ENCODE measurements at regions not wholly inside any gene's neighbourhood (a gene's known extent, or its start where the extent isn't known, plus 50 kb on each side); places are given as distances from the start of the nearest gene placed in this dataset.

DNA sequence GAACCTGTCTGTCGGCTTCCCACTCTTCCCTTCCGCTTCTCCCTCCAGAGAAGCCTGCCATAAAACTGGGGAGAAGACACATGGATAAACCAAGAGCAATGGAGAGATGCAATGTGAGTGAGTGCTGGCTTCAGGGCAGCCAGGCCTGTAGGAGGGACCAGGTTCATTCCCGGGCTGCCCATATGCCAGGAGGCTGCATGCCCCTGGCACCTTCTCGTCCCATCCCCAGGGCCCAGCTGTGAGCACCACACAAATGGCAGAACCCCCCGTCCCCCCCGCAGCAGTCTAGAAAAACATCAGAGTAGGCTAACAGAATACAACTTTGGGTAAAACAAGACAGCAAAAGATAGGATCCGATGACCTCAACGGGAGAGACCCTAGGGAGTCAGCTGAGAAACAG is 341.3 kb upstream of the SHH start:
- CTCF ChIA-PET: no interaction called here
- H3K4me3 Mint-ChIP-seq: no peak overlapping the region

DNA sequence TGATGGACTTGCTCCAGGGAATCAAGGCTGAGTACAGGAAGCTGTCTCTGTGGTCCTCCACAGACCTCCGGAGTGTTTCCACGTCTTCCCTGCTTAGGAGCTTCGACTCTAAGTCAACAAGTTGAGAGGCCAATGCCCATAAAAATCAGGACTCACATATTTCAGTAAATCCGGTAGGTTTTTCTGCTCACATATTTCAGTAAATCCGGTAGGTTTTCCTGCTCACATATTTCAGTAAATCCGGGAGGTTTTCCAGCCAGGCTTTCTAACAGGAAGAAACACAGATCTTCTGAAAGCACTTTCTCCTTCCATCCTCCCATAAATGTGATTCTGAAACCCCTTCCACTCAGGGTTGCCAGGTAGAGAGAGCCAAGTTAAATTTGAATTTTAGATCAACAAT is 340.1 kb upstream of the SHH start:
- no peaks in the 10 kb centered on the region for H3K27me3 Mint-ChIP-seq (ENCODE audit: low read depth)
- ChIA-PET POLR2A (no interaction called here), CTCF (no interaction called here)
- H3K4me1 Mint-ChIP-seq (ENCODE audit: low read depth): no peaks in the 10 kb centered on the region
- no peak overlapping the region for H3K27ac Mint-ChIP-seq
- no peak overlapping the region for H3K4me3 Mint-ChIP-seq
- DNase-seq (no peak), ATAC-seq (no peak)
- H3K9me3 Mint-ChIP-seq (ENCODE audit: insufficient read depth): peaks cover 4% of the 10 kb centered on the region
- no peaks in the 10 kb centered on the region for H3K36me3 Mint-ChIP-seq (ENCODE audit: low read depth)

More for the DNA sequence above, 341.3 kb upstream of the SHH start:
- H3K27ac Mint-ChIP-seq: no peak overlapping the region
- no peaks in the 10 kb centered on the region for H3K36me3 Mint-ChIP-seq (ENCODE audit: low read depth)
- POLR2A ChIA-PET: no interaction called here
- no peaks in the 10 kb centered on the region for H3K27me3 Mint-ChIP-seq (ENCODE audit: low read depth)
- no peaks in the 10 kb centered on the region for H3K4me1 Mint-ChIP-seq (ENCODE audit: low read depth)
- peaks cover 4% of the 10 kb centered on the region for H3K9me3 Mint-ChIP-seq (ENCODE audit: insufficient read depth)
- ATAC-seq (no peak), DNase-seq (no peak)

DNA sequence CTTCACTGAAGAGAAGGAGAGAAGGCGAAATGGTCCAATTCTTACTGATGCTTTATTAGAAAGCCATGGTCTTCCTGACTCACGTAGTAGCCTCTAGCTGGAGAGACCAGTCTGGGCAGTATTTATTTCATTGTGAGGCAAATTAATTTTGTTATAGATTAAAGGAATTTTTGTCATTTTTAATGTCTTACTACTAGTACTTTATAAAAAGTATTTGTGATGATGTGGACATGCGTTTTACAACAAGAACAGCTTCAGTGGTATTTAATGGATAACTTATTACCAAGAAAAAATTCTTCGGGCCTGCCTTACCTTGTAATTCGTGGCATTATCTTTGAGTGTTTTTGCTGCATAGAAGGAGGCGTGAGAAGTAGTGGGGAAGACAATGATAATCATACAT is 339.4 kb upstream of the SHH start:
- ChIA-PET POLR2A (interaction anchor here (0.5 kb wide), 1 partner anchor 88 kb away, joined by 4 read pairs; no protein-coding TSS in a partner anchor), CTCF (no interaction called here)
- ATAC-seq: no peak
- H3K27me3 Mint-ChIP-seq (ENCODE audit: low read depth): no peaks in the 10 kb centered on the region
- no peak for DNase-seq
- H3K36me3 Mint-ChIP-seq (ENCODE audit: low read depth): no peaks in the 10 kb centered on the region
- peaks cover 4% of the 10 kb centered on the region for H3K9me3 Mint-ChIP-seq (ENCODE audit: insufficient read depth)
- no peak overlapping the region for H3K4me3 Mint-ChIP-seq
- no peaks in the 10 kb centered on the region for H3K4me1 Mint-ChIP-seq (ENCODE audit: low read depth)
- H3K27ac Mint-ChIP-seq: no peak overlapping the region

DNA sequence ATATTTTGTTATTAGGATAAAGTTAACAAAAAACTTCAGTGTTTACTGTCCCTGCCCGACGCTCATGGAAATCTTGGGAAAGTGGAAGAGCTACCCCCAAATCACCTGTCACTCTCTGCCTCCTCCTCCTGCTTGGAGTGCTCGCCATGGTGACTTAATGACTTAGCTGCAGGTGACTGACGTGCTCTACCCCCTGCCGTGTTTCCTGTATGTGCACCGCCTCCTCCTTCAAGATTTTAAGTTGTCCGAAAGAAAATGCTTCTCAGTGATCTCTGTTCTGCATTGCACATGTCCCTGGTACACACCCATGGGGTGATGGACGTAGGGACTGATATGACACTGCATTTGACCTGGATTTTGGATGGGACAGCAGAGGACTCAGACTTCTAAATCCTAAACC is 338.8 kb upstream of the SHH start:
- no peak for DNase-seq
- POLR2A ChIA-PET: interaction anchor here (0.5 kb wide), 1 partner anchor 88 kb away, joined by 4 read pairs; no protein-coding TSS in a partner anchor
- no peaks in the 10 kb centered on the region for H3K36me3 Mint-ChIP-seq (ENCODE audit: low read depth)
- no peaks in the 10 kb centered on the region for H3K27me3 Mint-ChIP-seq (ENCODE audit: low read depth)
- H3K9me3 Mint-ChIP-seq (ENCODE audit: insufficient read depth): peaks cover 4% of the 10 kb centered on the region
- H3K4me3 Mint-ChIP-seq: no peak overlapping the region
- no peak overlapping the region for H3K27ac Mint-ChIP-seq
- no peak for ATAC-seq
- H3K4me1 Mint-ChIP-seq (ENCODE audit: low read depth): no peaks in the 10 kb centered on the region
- CTCF ChIA-PET: no interaction called here

DNA sequence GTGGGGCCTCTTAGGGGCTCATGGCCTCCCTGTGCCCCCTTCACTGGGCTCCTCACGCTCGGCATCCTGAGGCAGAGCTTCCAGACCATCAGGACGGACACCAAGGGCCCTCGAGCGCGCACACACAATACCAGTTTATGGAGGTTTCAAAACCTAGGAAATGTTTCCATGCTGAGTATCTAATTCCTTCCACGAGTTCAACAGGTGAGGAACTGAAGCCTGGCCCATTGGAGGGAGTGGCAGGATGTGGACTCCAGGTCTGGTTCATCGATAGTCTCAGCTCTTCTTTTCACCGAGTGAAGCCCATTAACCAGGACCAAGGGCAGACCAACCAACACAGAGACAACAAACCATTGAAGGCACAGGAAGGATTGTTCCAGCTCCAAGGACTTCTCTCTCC is 336.7 kb upstream of the SHH start:
- ATAC-seq: no peak
- CTCF ChIA-PET: no interaction called here
- Mint-ChIP-seq H3K36me3 (ENCODE audit: low read depth) (no peaks in the 10 kb centered on the region), H3K4me1 (ENCODE audit: low read depth) (no peaks in the 10 kb centered on the region), H3K4me3 (no peak overlapping the region), H3K27me3 (ENCODE audit: low read depth) (no peaks in the 10 kb centered on the region), H3K9me3 (ENCODE audit: insufficient read depth) (peaks cover 4% of the 10 kb centered on the region), H3K27ac (no peak overlapping the region)
- POLR2A ChIA-PET: no interaction called here
- DNase-seq: no peak

DNA sequence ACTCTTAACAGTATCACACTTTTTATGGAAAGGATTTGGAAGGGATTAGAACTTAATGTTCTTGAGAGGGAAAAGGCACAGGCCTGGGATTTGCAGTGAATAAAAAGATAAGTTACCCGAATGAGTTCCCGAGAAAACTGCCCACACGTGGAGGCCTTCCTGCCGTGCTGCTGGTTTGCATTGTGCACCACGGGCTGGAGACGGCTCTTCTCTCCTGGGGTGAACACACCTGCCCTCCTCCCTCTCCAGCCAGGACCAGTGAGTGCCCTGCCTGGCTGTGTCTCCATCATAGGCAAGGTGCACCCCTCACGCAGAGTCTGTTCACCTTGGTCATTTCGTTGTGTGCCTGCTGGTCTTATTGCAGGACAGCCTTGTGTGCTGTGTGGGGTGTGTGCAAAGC is 336.3 kb upstream of the SHH start:
- H3K36me3 Mint-ChIP-seq (ENCODE audit: low read depth): no peaks in the 10 kb centered on the region
- H3K9me3 Mint-ChIP-seq (ENCODE audit: insufficient read depth): peaks cover 3% of the 10 kb centered on the region
- DNase-seq (no peak), ATAC-seq (no peak)
- no peaks in the 10 kb centered on the region for H3K27me3 Mint-ChIP-seq (ENCODE audit: low read depth)
- H3K27ac Mint-ChIP-seq: no peak overlapping the region
- ChIA-PET POLR2A (no interaction called here), CTCF (no interaction called here)
- no peaks in the 10 kb centered on the region for H3K4me1 Mint-ChIP-seq (ENCODE audit: low read depth)
- H3K4me3 Mint-ChIP-seq: no peak overlapping the region

DNA sequence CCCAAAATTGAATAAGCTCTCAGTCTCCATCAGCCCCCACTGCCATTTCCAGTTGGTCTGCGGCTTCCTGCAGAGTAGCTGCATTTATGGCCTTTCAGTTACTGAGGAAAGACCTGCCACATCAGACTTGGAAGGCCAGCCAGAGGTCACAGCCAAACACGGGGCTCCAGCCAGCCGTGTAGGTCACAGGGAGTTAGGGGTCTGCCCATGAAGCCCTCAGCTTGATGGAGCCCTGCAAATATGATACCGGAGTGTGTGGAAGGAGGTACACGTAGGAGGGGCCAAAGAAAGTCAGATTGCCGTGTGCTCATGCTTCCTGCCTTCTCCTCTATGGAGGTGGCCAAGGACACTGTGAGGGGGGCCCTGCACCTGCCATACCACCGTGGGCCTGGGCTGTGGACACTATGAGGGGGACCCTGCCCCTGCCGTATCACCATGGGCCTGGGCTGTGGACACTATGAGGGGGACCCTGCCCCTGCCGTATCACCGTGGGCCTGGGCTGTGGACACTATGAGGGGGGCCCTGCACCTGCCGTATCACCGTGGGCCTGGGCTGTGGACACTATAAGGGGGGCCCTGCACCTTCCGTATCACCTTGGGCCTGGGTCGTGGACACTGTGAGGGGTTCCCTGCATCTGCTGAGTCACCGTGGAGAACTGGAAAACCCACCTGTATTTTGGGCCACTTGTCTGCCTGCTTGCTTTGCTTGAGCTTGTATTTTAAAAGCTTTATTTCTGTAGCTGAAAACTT is 335.7 kb upstream of the SHH start:
- no peaks in the 10 kb centered on the region for H3K9me3 Mint-ChIP-seq (ENCODE audit: insufficient read depth)
- H3K4me3 Mint-ChIP-seq: no peak overlapping the region
- POLR2A ChIA-PET: no interaction called here
- H3K27ac Mint-ChIP-seq: no peak overlapping the region
- H3K36me3 Mint-ChIP-seq (ENCODE audit: low read depth): no peaks in the 10 kb centered on the region
- H3K4me1 Mint-ChIP-seq (ENCODE audit: low read depth): no peaks in the 10 kb centered on the region
- no peaks in the 10 kb centered on the region for H3K27me3 Mint-ChIP-seq (ENCODE audit: low read depth)
- DNase-seq: no peak
- ATAC-seq: no peak
- CTCF ChIA-PET: no interaction called here

DNA sequence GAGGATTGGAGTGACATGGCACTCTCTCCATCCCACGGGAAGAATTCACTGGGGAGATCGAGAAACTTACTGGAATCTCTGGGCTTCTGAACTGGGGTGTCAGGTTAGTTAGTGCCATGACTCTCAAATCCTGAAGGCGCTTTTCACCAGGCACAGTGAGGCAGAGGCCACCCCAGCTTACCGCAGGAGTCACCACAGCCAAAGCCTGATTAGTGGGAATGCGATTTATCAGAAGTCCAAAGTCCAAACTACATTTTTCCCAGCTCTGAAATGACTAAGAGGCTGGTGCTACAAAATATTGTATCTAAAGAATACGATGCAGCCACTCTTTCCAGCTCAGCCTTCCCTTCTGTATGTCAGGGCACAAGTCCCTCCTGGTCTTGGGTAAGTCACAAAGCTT is 334.8 kb upstream of the SHH start:
- no peaks in the 10 kb centered on the region for H3K4me1 Mint-ChIP-seq (ENCODE audit: low read depth)
- no peaks in the 10 kb centered on the region for H3K27me3 Mint-ChIP-seq (ENCODE audit: low read depth)
- H3K27ac Mint-ChIP-seq: no peak overlapping the region
- ChIA-PET CTCF (no interaction called here), POLR2A (no interaction called here)
- no peaks in the 10 kb centered on the region for H3K36me3 Mint-ChIP-seq (ENCODE audit: low read depth)
- ATAC-seq: no peak
- H3K4me3 Mint-ChIP-seq: no peak overlapping the region
- no peaks in the 10 kb centered on the region for H3K9me3 Mint-ChIP-seq (ENCODE audit: insufficient read depth)
- no peak for DNase-seq

DNA sequence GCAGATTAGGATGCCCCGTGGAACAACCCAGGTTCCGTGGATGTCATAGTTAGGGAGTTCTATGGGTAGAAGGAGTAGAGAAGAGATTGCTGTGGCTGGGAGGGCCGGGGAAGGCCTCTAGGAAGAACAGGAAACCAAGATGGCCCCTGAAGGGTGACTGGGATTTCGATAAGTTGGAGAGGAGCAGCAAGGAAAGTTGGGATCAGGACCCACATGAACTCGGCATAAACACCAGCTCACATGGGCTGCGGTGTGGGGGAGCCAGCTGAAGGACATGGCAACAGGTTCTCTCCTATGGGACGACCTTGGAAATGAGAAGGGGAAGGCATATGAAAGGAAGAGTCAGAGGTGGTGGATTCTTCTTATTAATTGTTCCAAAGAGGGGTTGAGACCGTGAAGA is 333.7 kb upstream of the SHH start:
- DNase-seq: no peak
- POLR2A ChIA-PET: no interaction called here
- no peak for ATAC-seq
- H3K27me3 Mint-ChIP-seq (ENCODE audit: low read depth): no peaks in the 10 kb centered on the region
- CTCF ChIA-PET: no interaction called here
- no peak overlapping the region for H3K27ac Mint-ChIP-seq
- H3K4me3 Mint-ChIP-seq: no peak overlapping the region
- no peaks in the 10 kb centered on the region for H3K4me1 Mint-ChIP-seq (ENCODE audit: low read depth)
- no peaks in the 10 kb centered on the region for H3K9me3 Mint-ChIP-seq (ENCODE audit: insufficient read depth)
- no peaks in the 10 kb centered on the region for H3K36me3 Mint-ChIP-seq (ENCODE audit: low read depth)

DNA sequence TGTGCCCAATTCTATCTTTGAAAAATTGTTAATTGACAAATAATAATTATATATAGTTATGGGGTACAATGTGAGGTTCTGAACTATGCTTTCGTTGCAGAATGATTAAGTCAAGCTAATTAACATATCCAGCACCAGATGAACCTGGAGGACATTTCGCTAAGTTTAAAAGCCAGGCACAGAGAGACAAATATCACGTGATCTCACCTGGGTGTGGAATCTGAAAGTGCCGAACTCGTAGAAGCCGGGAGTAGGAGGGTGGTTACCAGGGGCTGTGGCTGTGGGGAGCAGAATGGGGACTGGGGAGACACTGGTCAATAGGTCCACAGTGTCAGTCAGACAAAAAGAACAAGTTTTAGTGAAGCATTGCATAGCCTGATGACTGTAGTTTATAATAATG is 332.9 kb upstream of the SHH start:
- no peaks in the 10 kb centered on the region for H3K36me3 Mint-ChIP-seq (ENCODE audit: low read depth)
- no peaks in the 10 kb centered on the region for H3K9me3 Mint-ChIP-seq (ENCODE audit: insufficient read depth)
- no peak overlapping the region for H3K4me3 Mint-ChIP-seq
- ATAC-seq: no peak
- H3K27ac Mint-ChIP-seq: no peak overlapping the region
- no peaks in the 10 kb centered on the region for H3K4me1 Mint-ChIP-seq (ENCODE audit: low read depth)
- no peaks in the 10 kb centered on the region for H3K27me3 Mint-ChIP-seq (ENCODE audit: low read depth)
- ChIA-PET POLR2A (no interaction called here), CTCF (no interaction called here)
- DNase-seq: no peak

DNA sequence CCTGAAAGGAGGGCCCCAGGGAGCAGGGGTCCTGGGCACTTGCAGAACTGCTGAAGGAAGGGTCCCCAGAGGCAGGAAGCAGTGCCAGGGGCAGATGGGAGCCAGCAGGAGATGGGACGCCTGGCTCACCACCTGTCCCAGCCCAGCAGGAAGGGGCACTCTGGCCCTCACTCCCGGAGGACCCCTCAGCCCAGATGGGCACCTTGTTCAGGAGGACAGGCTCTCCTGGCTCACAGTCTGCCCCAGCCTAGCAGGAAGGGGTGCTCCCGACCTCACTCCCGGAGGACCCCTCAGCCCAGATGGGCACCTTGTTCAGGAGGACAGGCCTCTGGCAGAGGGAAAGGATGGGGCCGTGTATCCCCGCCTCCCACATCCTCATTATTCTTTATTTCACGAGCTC is 331.4 kb upstream of the SHH start:
- Mint-ChIP-seq H3K4me1 (ENCODE audit: low read depth) (no peaks in the 10 kb centered on the region), H3K9me3 (ENCODE audit: insufficient read depth) (no peaks in the 10 kb centered on the region), H3K27me3 (ENCODE audit: low read depth) (no peaks in the 10 kb centered on the region), H3K4me3 (no peak overlapping the region), H3K36me3 (ENCODE audit: low read depth) (no peaks in the 10 kb centered on the region), H3K27ac (no peak overlapping the region)
- ATAC-seq (no peak), DNase-seq (no peak)
- POLR2A ChIA-PET: no interaction called here
- CTCF ChIA-PET: no interaction called here

DNA sequence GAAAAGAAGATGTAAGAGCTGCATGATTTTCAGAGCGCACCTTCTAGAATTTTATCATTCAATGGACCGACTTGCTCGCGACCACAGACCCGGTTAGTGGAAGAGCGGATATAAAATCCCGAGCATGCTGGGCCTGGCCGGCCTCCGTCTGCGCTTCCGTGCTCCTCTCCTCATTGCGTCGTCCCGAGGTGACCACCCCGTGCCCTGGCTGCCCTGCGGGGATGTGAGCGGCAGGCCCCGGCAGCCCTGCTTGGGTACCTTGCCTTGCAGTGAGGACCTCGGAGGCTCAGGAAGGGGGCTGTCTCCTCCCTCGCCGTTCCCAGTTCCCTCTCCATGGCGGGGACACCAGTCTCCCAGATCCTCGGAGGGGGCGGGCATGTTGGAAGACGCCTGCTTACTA is 330.9 kb upstream of the SHH start:
- CTCF ChIA-PET: no interaction called here

DNA sequence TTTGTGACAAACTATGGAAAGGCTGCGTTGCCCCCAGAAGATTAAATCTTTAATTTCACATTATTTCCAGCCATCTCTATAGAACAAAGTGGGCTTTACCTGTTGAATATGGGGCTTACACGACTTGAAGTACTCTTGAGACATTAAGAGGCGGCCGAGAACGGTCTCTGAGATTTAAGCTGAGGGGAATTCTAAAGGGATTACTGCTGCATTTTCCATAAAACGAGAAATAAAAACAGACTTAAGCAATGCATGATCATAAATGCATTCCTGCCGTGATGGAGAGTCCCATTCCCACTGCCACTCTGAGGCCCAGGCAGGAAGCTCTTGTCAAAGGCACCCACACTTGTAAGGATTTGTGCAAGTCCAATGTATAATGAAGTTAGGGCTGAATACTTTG is 329.7 kb upstream of the SHH start:
- H3K36me3 Mint-ChIP-seq (ENCODE audit: low read depth): no peaks in the 10 kb centered on the region
- CTCF ChIA-PET: no interaction called here

More for the DNA sequence above, 330.9 kb upstream of the SHH start:
- Mint-ChIP-seq H3K27me3 (ENCODE audit: low read depth) (no peaks in the 10 kb centered on the region), H3K4me1 (ENCODE audit: low read depth) (no peaks in the 10 kb centered on the region), H3K36me3 (ENCODE audit: low read depth) (no peaks in the 10 kb centered on the region), H3K27ac (no peak overlapping the region), H3K9me3 (ENCODE audit: insufficient read depth) (no peaks in the 10 kb centered on the region), H3K4me3 (no peak overlapping the region)
- DNase-seq: no peak
- ATAC-seq: no peak
- POLR2A ChIA-PET: no interaction called here

More for the DNA sequence above, 329.7 kb upstream of the SHH start:
- ATAC-seq (no peak), DNase-seq (no peak)
- H3K4me3 Mint-ChIP-seq: no peak overlapping the region
- POLR2A ChIA-PET: no interaction called here
- no peaks in the 10 kb centered on the region for H3K27me3 Mint-ChIP-seq (ENCODE audit: low read depth)
- H3K9me3 Mint-ChIP-seq (ENCODE audit: insufficient read depth): no peaks in the 10 kb centered on the region
- no peak overlapping the region for H3K27ac Mint-ChIP-seq
- no peaks in the 10 kb centered on the region for H3K4me1 Mint-ChIP-seq (ENCODE audit: low read depth)

All from activated CD8-positive, alpha-beta T cell treated with anti-CD3 and anti-CD28 coated beads, Interleukin-2, amount 10 ng/mL, durations not matched to agents 7 days and 5 days (primary cell).